Skin epidermis (tissue), 12 donors: ENCODE measurements at regions not wholly inside any gene's neighbourhood (a gene's known extent, or its start where the extent isn't known, plus 50 kb on each side); places are given as distances from the start of the nearest gene placed in this dataset.

Source experiments
- H3K27ac ChIP-seq, 21 experiments: fragments of 200-600 bp; sonication (generic) in 11 of 21; one replicate each; pipeline ENCODE4 v1.5.0; 2020; ENCODE audit warnings: mild to moderate bottlenecking in 3 of 21, inconsistent platforms in 2 of 21, moderate library complexity in 2 of 21
- H3K4me3 ChIP-seq, 7 experiments: fragments of 200-600 bp; sonication (generic) in 2 of 7; one replicate each; pipeline ENCODE4 v1.5.0; 2020; ENCODE audit warnings: inconsistent platforms in 2 of 7, mild to moderate bottlenecking in 2 of 7, moderate library complexity in 1 of 7

DNA sequence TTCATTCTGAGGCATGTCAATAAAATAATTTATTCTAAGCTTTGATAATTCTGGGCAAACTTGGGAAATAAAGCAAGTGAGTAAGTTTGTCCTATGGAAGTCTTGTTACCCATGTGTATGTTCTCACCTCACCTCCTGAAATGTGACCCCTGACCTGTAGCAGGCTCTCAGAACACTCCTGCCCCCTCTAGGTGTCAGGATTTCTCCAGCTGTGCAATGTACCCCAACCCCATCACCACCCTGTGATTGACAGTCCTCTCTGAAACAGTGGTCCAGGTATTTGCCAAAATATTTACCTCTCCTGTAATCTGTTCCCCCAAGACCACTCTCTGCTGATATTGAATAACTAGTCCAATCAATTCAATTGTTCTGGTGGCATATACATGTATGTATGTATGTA is 122.6 kb upstream of the PTER start:
- Histone ChIP-seq H3K27ac (no peak overlapping the region), H3K4me3 (no peak overlapping the region)

DNA sequence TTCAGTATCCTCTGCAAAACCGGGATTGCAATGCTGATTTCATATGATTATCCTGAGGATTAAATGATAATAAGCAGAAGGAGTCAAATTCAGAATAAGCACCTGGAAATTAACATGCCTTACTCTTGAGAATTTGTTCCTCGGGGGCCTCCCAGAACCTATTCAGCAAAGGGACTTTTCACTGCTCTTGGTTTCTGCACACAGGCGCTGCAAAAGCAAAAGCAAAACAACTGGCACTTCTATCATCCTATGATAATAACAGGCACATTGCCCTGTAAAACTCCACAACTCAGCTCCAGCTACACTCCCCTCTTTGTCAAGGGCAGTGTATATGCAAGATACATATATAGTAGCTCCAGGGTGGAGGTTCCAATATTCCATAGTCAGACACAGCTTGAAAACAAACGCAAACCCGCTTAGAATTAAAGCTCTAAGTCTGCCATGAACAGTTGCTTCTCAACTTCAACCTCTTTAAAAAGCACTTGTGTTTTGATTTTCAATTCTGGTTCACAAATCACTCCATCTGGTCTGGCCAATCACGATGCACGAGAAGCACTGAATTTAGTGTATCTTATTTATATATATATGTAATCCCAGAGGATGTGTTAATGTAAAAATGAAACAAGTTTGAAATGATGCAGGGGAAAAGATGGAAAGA is 119.9 kb upstream of the PTER start:
- H3K27ac ChIP-seq: no peak overlapping the region
- H3K4me3 ChIP-seq: no peak overlapping the region

DNA sequence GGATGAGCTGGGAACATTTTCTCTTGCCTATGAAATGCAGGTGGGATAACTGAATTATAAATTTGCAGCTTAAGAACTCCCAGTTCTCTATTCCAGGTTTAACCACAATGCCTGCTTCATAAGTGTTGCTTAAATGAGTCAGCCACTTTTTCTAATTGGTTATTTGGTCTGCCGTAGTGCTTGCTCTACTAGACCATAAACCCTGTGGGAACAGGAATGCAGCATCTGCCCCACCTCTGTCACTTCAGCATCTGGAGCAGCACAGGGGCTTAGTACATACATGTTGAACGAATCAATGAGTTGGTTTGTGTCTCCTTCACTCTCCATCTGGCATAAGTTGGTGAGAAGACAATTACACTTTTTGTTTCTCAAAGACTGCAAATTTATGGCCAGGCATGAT is 95.2 kb upstream of the PTER start:
- H3K4me3 ChIP-seq: no peak overlapping the region
- no peak overlapping the region for H3K27ac ChIP-seq

DNA sequence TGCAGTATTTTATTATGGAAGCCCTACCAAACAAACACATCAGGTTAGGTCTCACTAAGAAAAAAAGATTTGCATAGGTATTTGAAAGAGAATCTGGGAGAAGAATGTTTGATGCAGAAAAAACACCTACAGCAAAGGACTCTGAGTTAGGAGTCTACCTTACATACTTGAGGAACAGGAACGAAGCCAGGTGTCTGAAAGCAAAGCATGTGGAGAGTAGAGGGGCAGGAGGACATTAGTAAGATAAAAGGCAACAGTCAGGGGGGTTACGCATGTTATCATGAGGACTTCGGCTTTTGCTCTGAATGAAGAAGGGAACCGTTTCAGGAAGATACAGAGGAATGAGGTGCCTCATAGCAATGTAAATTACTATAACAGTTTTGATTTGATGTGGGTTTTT is 87.9 kb upstream of the PTER start:
- H3K27ac ChIP-seq: no peak overlapping the region
- no peak overlapping the region for H3K4me3 ChIP-seq

DNA sequence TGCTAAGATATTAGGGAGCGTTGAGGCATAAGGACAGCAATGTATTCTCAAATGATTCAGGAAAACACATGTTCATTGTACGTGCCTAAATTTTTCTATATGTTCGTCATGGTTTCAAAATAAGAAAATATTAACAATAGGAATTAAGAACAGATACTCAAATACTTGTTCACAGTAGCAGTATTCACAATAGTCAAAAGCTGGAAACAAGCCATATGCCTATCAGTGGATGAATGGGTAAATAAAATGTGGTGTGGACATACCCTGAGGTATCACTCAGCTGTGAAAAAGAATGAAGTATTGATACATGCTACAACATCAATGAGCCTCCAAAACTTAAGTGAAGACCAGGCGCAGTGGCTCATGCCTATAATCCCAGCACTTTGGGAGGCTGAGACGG is 84.7 kb upstream of the PTER start:
- H3K4me3 ChIP-seq: no peak overlapping the region
- H3K27ac ChIP-seq: no peak overlapping the region

DNA sequence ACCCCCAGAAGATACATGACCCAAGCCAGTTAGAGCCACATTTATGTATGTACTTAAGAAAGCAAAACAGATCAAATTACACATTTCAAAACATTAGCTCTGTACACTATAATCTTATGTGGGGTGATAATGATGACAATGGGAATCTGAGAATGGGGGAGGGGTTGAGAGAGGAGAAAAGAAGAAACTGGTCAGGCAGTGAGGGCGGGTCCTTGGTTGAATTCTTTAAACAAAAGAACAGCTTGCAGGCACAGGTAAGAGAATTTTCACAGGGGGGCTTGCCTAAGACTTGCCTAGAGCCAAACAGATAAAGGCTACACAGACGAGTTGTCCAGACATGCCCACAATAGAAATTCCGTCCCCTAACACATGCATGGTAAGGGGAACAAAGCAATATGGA is 76.8 kb upstream of the PTER start:
- Histone ChIP-seq H3K27ac (no peak overlapping the region), H3K4me3 (no peak overlapping the region)

DNA sequence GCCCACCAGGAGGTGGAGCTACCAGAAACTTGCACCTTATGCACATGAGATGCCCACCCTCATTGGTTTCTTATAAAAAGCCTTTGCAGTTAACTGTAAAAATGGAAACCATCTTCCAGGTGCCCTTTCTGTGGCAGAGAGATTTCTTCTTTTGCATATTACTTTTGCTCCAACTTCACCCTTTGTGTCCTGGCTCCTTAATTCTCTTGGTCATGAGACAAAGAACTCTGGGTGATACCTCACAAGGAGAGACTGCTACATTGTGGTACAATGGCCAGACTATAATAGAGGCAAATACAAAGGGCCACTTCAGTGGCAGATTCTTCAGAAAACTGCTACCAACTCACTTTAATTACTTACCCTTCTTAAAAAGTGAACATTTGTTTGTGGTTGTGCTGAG is 76.4 kb upstream of the PTER start:
- Histone ChIP-seq H3K4me3 (no peak overlapping the region), H3K27ac (no peak overlapping the region)

DNA sequence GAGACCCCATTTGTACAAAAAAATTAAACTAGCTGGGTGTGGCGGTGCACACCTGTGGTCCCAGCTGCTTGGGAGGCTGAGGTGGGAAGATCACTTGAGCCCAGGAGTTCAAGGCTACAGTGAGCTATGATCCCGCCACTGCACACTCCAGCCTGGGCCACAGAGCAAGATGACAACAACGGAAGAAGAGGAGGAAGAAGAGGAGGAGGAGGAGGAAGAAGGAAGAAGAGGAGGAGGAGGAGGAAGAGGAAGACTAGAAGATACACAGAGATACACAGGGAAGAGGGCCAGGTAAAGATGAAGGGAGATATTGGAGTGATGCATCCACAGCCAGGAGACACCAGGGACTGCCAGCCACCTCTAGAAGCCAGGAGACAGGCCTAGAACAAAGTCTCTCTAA is 75.7 kb upstream of the PTER start:
- H3K27ac ChIP-seq: no peak overlapping the region

DNA sequence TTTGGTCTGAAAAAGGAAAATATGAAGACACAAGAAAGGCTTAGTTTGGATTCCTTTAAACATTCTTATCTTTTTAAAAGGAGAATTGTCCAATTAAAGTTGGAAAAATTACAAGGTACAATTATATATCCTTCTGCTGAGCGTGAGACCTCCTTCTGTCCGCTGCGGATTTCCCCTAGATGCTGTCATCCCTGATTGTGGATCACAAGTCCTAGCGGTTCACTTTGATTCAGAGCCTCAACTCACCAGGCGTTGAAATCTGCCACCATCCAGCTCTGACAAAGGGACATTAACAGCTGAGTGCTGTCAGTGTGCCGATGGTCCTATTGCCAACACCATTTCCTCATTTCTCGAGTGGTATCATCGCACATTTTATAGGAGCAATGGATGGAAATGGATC is 73.1 kb upstream of the PTER start:
- H3K4me3 ChIP-seq: no peak overlapping the region
- H3K27ac ChIP-seq: no peak overlapping the region

More for the DNA sequence above, 75.7 kb upstream of the PTER start:
- H3K4me3 ChIP-seq: no peak overlapping the region

DNA sequence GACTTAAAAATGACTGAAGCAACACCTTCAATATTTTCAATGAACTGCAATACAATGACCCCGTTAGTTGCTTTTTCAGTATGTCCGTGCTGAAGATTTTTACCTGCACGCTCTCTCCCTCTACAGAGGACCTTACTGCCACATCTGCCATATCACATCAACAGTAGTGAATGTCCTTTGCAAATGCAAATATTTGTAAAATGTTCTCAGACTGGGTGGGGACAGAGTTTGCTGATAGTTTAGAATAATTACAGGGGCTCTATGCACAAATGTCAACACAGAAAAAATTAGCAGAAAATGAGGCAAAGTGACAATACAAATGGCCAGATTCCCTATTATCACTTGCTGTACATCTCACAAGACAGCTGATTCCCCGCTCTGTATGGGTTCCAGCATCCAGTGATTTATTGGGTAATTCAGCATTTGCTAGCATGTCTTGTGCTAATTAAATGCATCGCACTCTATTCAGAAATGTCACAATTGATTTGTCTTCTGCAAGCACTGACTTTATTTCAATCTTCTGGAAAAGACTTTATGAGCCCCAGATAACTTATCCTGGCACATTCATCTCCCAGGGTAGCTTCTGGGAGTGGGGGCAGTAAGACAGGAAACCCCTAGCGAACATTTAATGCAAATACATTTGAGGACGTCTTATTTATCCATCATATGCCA is 69.1 kb upstream of the PTER start:
- H3K27ac ChIP-seq: no peak overlapping the region
- H3K4me3 ChIP-seq: no peak overlapping the region

DNA sequence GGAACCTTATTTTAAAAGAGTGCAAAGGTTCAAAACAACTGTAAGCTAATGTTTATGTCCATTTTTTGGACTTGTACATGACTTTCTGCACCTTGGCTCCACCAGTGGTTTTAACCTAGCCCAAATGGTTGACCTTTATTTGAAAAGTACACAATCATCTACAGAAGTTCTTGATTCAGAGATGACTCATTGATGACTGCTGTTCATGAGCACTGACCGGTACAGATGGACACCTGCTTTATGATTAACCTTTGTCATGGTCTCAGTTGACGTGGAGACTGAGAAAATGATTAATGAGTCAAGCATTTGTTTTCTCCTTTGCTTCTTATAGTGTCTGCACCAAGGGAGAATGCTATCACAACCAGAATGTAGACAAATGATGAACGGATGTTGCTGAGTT is 55.7 kb upstream of the PTER start:
- H3K27ac ChIP-seq: no peak overlapping the region
- H3K4me3 ChIP-seq: no peak overlapping the region

DNA sequence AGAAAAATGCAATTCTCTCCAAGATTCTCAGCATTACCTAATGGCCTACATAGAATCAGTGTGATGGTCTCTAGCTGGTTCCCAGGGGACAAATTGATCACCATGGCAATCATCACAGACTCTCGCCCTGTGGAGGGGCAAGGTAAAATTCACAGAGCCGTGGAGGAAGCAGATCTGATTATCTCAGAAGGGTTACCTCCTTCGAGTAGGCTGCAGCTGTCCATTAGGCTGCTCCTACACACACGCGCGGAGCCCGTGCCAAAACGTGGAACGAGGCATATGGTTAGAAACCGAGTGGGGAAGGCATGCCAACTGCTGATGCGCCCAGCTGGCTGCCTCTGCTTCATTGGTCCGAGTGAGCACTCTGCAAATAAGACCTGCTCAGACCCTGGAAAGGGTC is 52.8 kb upstream of the PTER start:
- Histone ChIP-seq H3K27ac (no peak overlapping the region), H3K4me3 (no peak overlapping the region)

DNA sequence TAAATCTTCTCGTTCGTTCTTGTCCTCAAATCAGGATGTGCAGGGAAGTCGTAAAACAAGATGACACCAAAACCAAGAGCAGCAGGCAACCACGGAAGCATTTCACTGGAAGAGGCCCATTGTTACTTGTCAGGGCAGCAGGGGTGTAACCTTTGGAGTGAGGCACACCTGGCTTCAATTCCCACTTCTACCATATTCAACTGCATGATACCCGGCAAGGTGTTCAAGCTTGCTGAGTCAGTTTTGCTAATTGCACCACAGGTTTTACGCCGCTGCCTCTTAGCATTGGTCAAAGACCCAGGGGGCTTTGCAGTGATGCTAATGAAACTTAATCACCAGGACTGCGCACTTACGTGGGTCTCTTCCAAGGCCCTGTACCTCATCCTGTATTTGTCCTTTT is 50.0 kb upstream of the PTER start:
- Histone ChIP-seq H3K27ac (no peak overlapping the region), H3K4me3 (no peak overlapping the region)
